GM23248 (cell line): ENCODE measurements at regions not wholly inside any gene's neighbourhood (a gene's known extent, or its start where the extent isn't known, plus 50 kb on each side); places are given as distances from the start of the nearest gene placed in this dataset.

Source experiments
- EZH2 ChIP-seq: fragments of 200-600 bp; sonication (generic); IDR thresholded peaks from 2 replicates; pipeline ENCODE4 v1.6.1; 2018; ENCODE audit warnings: antibody characterized with exemption, mild to moderate bottlenecking; ENCODE audit not compliant: insufficient read depth, poor library complexity, severe bottlenecking
- EZH2phosphoT487 ChIP-seq: fragments of 200-600 bp; sonication (generic); IDR thresholded peaks from 2 replicates; pipeline ENCODE4 v1.6.1; 2018; ENCODE audit warnings: antibody characterized with exemption, moderate library complexity, mild to moderate bottlenecking, low read depth; ENCODE audit not compliant: insufficient read depth

GRCh38 chr7:121696954-121697353, 176.0 kb upstream of the PTPRZ1 start:
- TF ChIP-seq EZH2 (no peak), EZH2phosphoT487 (no peak)
